NCI-H2196 treated with DMSO at 0.1 percent for 48 hours (cell line): ENCODE measurements at regions not wholly inside any gene's neighbourhood (a gene's known extent, or its start where the extent isn't known, plus 50 kb on each side); places are given as distances from the start of the nearest gene placed in this dataset.
"Not testable (repeated sequence)": the region's sequence is repeated elsewhere in the genome, so short reads cannot be mapped to it uniquely, and the experiment has no call there.

Source experiments
- DNase-seq: peaks from one replicate; lab custom pipeline; 2025; ENCODE audit not compliant: unreplicated experiment; lab: John Stamatoyannopoulos, UW

- no peak for DNase-seq
These were observed 207.0 kb downstream of the LRRC70 start for GRCh38 chr5:62785588-62785987.

GRCh38 chr5:62783374-62784057, 204.9 kb downstream of the LRRC70 start:
- DNase-seq: no peak

GRCh38 chr5:62780888-62781287, 202.3 kb downstream of the LRRC70 start:
- DNase-seq: no peak

GRCh38 chr5:62780230-62780629, 201.6 kb downstream of the LRRC70 start:
- no peak for DNase-seq

- DNase-seq: peak; percentile 31
These were observed 200.4 kb downstream of the LRRC70 start for GRCh38 chr5:62779010-62779422.

- no peak for DNase-seq
These were observed 199.8 kb downstream of the LRRC70 start for GRCh38 chr5:62778316-62779009.

GRCh38 chr5:62777081-62777480, 198.5 kb downstream of the LRRC70 start:
- DNase-seq: not testable (repeated sequence)

- not testable (repeated sequence) for DNase-seq
These were observed 198.0 kb downstream of the LRRC70 start for GRCh38 chr5:62776592-62776991.

- no peak for DNase-seq
These were observed 194.8 kb downstream of the LRRC70 start for GRCh38 chr5:62773460-62773859.

- no peak for DNase-seq
These were observed 192.7 kb downstream of the LRRC70 start for GRCh38 chr5:62771341-62771740.

GRCh38 chr5:62767650-62768049, 189.0 kb downstream of the LRRC70 start:
- no peak for DNase-seq

GRCh38 chr5:62767077-62767476, 188.5 kb downstream of the LRRC70 start:
- no peak for DNase-seq

GRCh38 chr5:62762503-62762902, 183.9 kb downstream of the LRRC70 start:
- DNase-seq: no peak

GRCh38 chr5:62757686-62758085, 179.1 kb downstream of the LRRC70 start:
- not testable (repeated sequence) for DNase-seq

GRCh38 chr5:62752998-62753367, 174.4 kb downstream of the LRRC70 start:
- DNase-seq: not testable (repeated sequence)

- not testable (repeated sequence) for DNase-seq
These were observed 173.7 kb downstream of the LRRC70 start for GRCh38 chr5:62752056-62752997.

GRCh38 chr5:62742207-62742606, 163.6 kb downstream of the LRRC70 start:
- no peak for DNase-seq

- no peak for DNase-seq
These were observed 163.1 kb downstream of the LRRC70 start for GRCh38 chr5:62741761-62742160.

- no peak for DNase-seq
These were observed 159.1 kb downstream of the LRRC70 start for GRCh38 chr5:62737766-62738165.

GRCh38 chr5:62732677-62733121, 154.1 kb downstream of the LRRC70 start:
- no peak for DNase-seq

GRCh38 chr5:62731022-62731421, 152.4 kb downstream of the LRRC70 start:
- no peak for DNase-seq
